ENCODE measurements at regions not wholly inside any gene's neighbourhood (a gene's known extent, or its start where the extent isn't known, plus 50 kb on each side); places are given as distances from the start of the nearest gene placed in this dataset.
A peak's percentile ranks its signal among the peaks of the same experiment; 100 is the strongest.
"Not testable (repeated sequence)": the region's sequence is repeated elsewhere in the genome, so short reads cannot be mapped to it uniquely, and the experiment has no call there.

- H3K4me1 ChIP-seq (ENCODE audit: insufficient read depth, low read length) = no peaks in the 10 kb centered on the region
- H3K9ac ChIP-seq (ENCODE audit: low read length) = peak overlapping the region; percentile 77
- peak overlapping the region; percentile 84 for H3K27ac ChIP-seq (ENCODE audit: low read depth, low read length)
- H3K36me3 ChIP-seq (ENCODE audit: insufficient read depth, low read length) = no peaks in the 10 kb centered on the region
- H3K4me3 ChIP-seq (ENCODE audit: low read depth in 1 of 2, low read length in 2 of 2) = peak overlapping the region; percentile 51 to 82
- no peaks in the 10 kb centered on the region for H3K9me3 ChIP-seq (ENCODE audit: low read length)
- no peaks in the 10 kb centered on the region for H3K27me3 ChIP-seq (ENCODE audit: control insufficient read depth in 1 of 2, insufficient read depth in 2 of 2, low read length in 2 of 2)
These were observed 74.4 kb upstream of the CHD6 start for GRCh38 chr20:41692479-41693135.

DNA sequence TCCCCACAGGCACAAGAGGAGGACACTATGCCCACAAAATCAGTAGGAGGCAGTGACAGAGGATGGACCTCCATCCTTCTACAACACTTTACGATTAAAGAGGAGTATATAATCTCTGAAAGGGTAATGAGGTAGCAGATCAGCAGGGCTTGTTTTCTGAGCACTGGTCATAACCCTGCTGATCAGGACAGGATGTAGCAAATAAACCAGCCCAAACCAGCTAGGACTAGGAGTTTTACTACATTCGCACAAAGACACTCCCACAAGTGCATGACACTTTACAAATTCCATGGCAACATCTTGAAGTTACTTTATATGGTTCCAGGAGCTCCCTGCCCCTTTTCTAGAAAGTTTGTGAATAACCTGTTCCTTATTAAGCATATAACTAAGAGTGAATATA, 73.3 kb upstream of the CHD6 start:
- Histone ChIP-seq H3K27ac (ENCODE audit: low read depth, low read length) (no peak overlapping the region), H3K4me1 (ENCODE audit: insufficient read depth, low read length) (no peaks in the 10 kb centered on the region), H3K4me3 (ENCODE audit: low read depth in 1 of 2, low read length in 2 of 2) (no peak overlapping the region), H3K36me3 (ENCODE audit: insufficient read depth, low read length) (no peaks in the 10 kb centered on the region), H3K9me3 (ENCODE audit: low read length) (no peaks in the 10 kb centered on the region), H3K9ac (ENCODE audit: low read length) (no peak overlapping the region), H3K27me3 (ENCODE audit: control insufficient read depth in 1 of 2, insufficient read depth in 2 of 2, low read length in 2 of 2) (no peaks in the 10 kb centered on the region)

- H3K4me3 ChIP-seq (ENCODE audit: low read depth in 1 of 2, low read length in 2 of 2) = no peak overlapping the region
- no peak overlapping the region for H3K9ac ChIP-seq (ENCODE audit: low read length)
- H3K27ac ChIP-seq (ENCODE audit: low read depth, low read length) = no peak overlapping the region
- no peaks in the 10 kb centered on the region for H3K9me3 ChIP-seq (ENCODE audit: low read length)
- no peaks in the 10 kb centered on the region for H3K36me3 ChIP-seq (ENCODE audit: insufficient read depth, low read length)
- no peaks in the 10 kb centered on the region for H3K4me1 ChIP-seq (ENCODE audit: insufficient read depth, low read length)
- H3K27me3 ChIP-seq (ENCODE audit: control insufficient read depth in 1 of 2, insufficient read depth in 2 of 2, low read length in 2 of 2) = no peaks in the 10 kb centered on the region
These were observed 72.5 kb upstream of the CHD6 start for GRCh38 chr20:41690702-41691101.

DNA sequence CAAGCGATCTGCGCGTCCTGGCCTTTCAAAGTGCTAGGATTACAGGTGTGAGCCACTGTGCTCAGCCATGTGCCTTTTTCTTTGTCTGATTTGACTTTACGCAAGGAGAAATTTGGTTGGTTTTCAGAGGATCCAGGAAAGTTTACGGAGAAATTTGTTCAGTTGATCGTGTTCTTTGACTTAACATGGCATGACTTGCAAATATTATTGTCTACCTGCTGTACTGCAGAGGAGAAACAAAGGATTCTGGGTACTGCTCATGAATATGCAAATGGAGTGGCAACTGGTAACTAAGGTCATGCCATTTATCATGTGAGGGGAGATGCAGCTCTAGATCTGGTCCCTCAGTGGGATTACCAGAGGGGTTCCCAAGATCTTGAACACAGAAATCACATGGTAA, 68.8 kb upstream of the CHD6 start:
- no peaks in the 10 kb centered on the region for H3K4me1 ChIP-seq (ENCODE audit: insufficient read depth, low read length)
- no peak overlapping the region for H3K9ac ChIP-seq (ENCODE audit: low read length)
- no peaks in the 10 kb centered on the region for H3K9me3 ChIP-seq (ENCODE audit: low read length)
- H3K36me3 ChIP-seq (ENCODE audit: insufficient read depth, low read length) = no peaks in the 10 kb centered on the region
- no peaks in the 10 kb centered on the region for H3K27me3 ChIP-seq (ENCODE audit: control insufficient read depth in 1 of 2, insufficient read depth in 2 of 2, low read length in 2 of 2)
- H3K4me3 ChIP-seq (ENCODE audit: low read depth in 1 of 2, low read length in 2 of 2) = no peak overlapping the region
- no peak overlapping the region for H3K27ac ChIP-seq (ENCODE audit: low read depth, low read length)

GRCh38 chr20:41685145-41685544, 67.0 kb upstream of the CHD6 start:
- not testable (repeated sequence) for H3K9ac ChIP-seq (ENCODE audit: low read length); H3K9me3 ChIP-seq (ENCODE audit: low read length); H3K4me1 ChIP-seq (ENCODE audit: insufficient read depth, low read length); H3K4me3 ChIP-seq (ENCODE audit: low read depth in 1 of 2, low read length in 2 of 2); H3K36me3 ChIP-seq (ENCODE audit: insufficient read depth, low read length); H3K27ac ChIP-seq (ENCODE audit: low read depth, low read length); H3K27me3 ChIP-seq (ENCODE audit: control insufficient read depth in 1 of 2, insufficient read depth in 2 of 2, low read length in 2 of 2)

GRCh38 chr20:41678799-41679198, 60.6 kb upstream of the CHD6 start:
- Histone ChIP-seq H3K36me3 (ENCODE audit: insufficient read depth, low read length) (no peaks in the 10 kb centered on the region), H3K4me1 (ENCODE audit: insufficient read depth, low read length) (no peaks in the 10 kb centered on the region), H3K9me3 (ENCODE audit: low read length) (no peaks in the 10 kb centered on the region), H3K4me3 (ENCODE audit: low read depth in 1 of 2, low read length in 2 of 2) (no peak overlapping the region), H3K9ac (ENCODE audit: low read length) (no peak overlapping the region), H3K27me3 (ENCODE audit: control insufficient read depth in 1 of 2, insufficient read depth in 2 of 2, low read length in 2 of 2) (no peaks in the 10 kb centered on the region), H3K27ac (ENCODE audit: low read depth, low read length) (no peak overlapping the region)

DNA sequence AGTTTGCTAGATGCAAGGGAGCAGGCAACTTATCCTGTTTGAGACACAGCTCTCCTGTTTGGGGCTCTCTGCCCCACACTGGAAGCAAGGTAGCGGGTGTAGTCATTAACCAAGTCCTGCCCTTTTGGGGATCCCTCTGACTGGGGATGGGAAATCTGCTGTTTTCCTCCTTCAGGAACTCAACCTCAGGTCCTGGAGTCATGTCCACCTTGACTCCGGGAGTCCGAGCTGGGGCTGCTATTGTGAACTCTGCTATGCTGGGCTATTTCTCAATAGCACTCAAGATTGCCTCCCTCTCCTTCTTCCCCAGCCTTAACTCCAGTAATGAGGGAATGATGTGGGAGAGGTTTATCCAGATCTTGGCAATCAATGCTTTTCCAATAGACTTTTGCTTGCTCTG, 54.1 kb upstream of the CHD6 start:
- Histone ChIP-seq H3K36me3 (ENCODE audit: insufficient read depth, low read length) (no peaks in the 10 kb centered on the region), H3K27ac (ENCODE audit: low read depth, low read length) (no peak overlapping the region), H3K27me3 (ENCODE audit: control insufficient read depth in 1 of 2, insufficient read depth in 2 of 2, low read length in 2 of 2) (no peaks in the 10 kb centered on the region)

DNA sequence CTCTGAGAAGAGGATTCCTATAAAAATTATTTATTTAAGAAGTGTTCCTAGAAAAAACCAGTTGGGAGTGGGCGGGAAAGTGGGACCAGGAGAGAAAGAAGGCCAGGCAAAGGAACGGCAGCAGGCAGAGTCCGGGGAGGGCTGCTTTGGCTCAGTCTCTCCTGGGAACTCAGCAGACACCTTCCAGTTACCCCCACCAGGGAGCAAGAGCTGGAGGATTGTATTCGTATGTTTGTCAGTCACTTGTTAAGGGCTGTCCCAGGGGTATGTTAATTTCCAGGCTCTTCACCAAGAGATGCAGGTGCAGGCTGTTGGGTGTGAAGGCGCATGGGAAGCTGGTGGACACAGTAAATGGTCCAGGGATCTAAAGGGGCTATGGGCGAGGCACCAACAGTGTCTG, 53.0 kb upstream of the CHD6 start:
- H3K27ac ChIP-seq (ENCODE audit: low read depth, low read length) = no peak overlapping the region

More for the DNA sequence above, 54.1 kb upstream of the CHD6 start:
- H3K4me1 ChIP-seq (ENCODE audit: insufficient read depth, low read length) = no peaks in the 10 kb centered on the region
- H3K9ac ChIP-seq (ENCODE audit: low read length) = no peak overlapping the region
- no peaks in the 10 kb centered on the region for H3K9me3 ChIP-seq (ENCODE audit: low read length)
- H3K4me3 ChIP-seq (ENCODE audit: low read depth in 1 of 2, low read length in 2 of 2) = no peak overlapping the region

GRCh38 chr20:41670631-41671030, 52.5 kb upstream of the CHD6 start:
- H3K27me3 ChIP-seq (ENCODE audit: control insufficient read depth in 1 of 2, insufficient read depth in 2 of 2, low read length in 2 of 2) = no peaks in the 10 kb centered on the region
- no peak overlapping the region for H3K4me3 ChIP-seq (ENCODE audit: low read depth in 1 of 2, low read length in 2 of 2)
- no peaks in the 10 kb centered on the region for H3K4me1 ChIP-seq (ENCODE audit: insufficient read depth, low read length)
- H3K9ac ChIP-seq (ENCODE audit: low read length) = no peak overlapping the region
- no peaks in the 10 kb centered on the region for H3K36me3 ChIP-seq (ENCODE audit: insufficient read depth, low read length)
- no peak overlapping the region for H3K27ac ChIP-seq (ENCODE audit: low read depth, low read length)
- H3K9me3 ChIP-seq (ENCODE audit: low read length) = no peaks in the 10 kb centered on the region

More for the DNA sequence above, 53.0 kb upstream of the CHD6 start:
- Histone ChIP-seq H3K9ac (ENCODE audit: low read length) (no peak overlapping the region), H3K9me3 (ENCODE audit: low read length) (no peaks in the 10 kb centered on the region), H3K4me1 (ENCODE audit: insufficient read depth, low read length) (no peaks in the 10 kb centered on the region), H3K27me3 (ENCODE audit: control insufficient read depth in 1 of 2, insufficient read depth in 2 of 2, low read length in 2 of 2) (no peaks in the 10 kb centered on the region), H3K36me3 (ENCODE audit: insufficient read depth, low read length) (no peaks in the 10 kb centered on the region), H3K4me3 (ENCODE audit: low read depth in 1 of 2, low read length in 2 of 2) (no peak overlapping the region)

- no peaks in the 10 kb centered on the region for H3K36me3 ChIP-seq (ENCODE audit: insufficient read depth, low read length)
- no peaks in the 10 kb centered on the region for H3K9me3 ChIP-seq (ENCODE audit: low read length)
- H3K27ac ChIP-seq (ENCODE audit: low read depth, low read length) = no peak overlapping the region
- no peak overlapping the region for H3K9ac ChIP-seq (ENCODE audit: low read length)
- no peaks in the 10 kb centered on the region for H3K27me3 ChIP-seq (ENCODE audit: control insufficient read depth in 1 of 2, insufficient read depth in 2 of 2, low read length in 2 of 2)
- H3K4me1 ChIP-seq (ENCODE audit: insufficient read depth, low read length) = no peaks in the 10 kb centered on the region
- H3K4me3 ChIP-seq (ENCODE audit: low read depth in 1 of 2, low read length in 2 of 2) = no peak overlapping the region
These were observed 51.6 kb upstream of the CHD6 start for GRCh38 chr20:41669708-41670263.

DNA sequence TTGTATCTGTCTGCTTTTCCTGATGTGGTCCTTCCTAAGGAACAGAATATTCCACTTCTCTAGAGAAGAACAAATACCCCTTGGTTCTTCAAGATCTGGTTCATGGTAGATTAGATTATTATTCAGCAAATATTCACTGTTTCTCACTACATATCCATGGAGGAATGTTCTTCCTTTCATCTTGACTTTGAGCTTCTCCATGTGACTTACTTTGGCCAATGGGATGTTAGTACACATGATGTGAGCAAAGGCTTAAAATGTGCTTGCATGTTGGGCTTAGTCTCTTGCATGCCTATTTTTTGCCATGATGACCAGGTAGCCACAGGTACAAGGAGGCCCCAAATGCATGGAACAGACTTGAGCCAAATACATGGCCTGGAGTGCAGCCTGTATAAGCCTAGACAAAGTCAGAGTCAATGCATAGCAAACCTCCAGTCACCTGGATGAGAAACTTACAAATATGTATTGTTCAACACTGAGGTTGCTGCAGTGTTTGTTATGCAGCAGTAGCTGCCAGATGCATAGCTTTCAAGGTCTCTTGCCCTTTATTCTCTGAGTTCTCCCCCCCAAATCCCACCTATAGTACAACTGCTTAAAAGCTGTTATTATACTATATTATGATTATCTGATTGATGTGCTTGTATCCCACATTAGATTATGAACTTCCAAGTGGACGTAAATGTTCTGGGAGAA, 50.0 kb upstream of the CHD6 start:
- H3K9me3 ChIP-seq (ENCODE audit: low read length) = no peaks in the 10 kb centered on the region
- no peak overlapping the region for H3K27ac ChIP-seq (ENCODE audit: low read depth, low read length)
- no peaks in the 10 kb centered on the region for H3K36me3 ChIP-seq (ENCODE audit: insufficient read depth, low read length)
- H3K27me3 ChIP-seq (ENCODE audit: control insufficient read depth in 1 of 2, insufficient read depth in 2 of 2, low read length in 2 of 2) = no peaks in the 10 kb centered on the region
- H3K4me1 ChIP-seq (ENCODE audit: insufficient read depth, low read length) = no peaks in the 10 kb centered on the region
- no peak overlapping the region for H3K4me3 ChIP-seq (ENCODE audit: low read depth in 1 of 2, low read length in 2 of 2)
- no peak overlapping the region for H3K9ac ChIP-seq (ENCODE audit: low read length)
